ENCODE measurements at regions not wholly inside any gene's neighbourhood (a gene's known extent, or its start where the extent isn't known, plus 50 kb on each side); places are given as distances from the start of the nearest gene placed in this dataset.

- no peak for TF ChIP-seq POLR2A (IDR thresholded peaks at IDR 0.05)
- TF ChIP-seq CTCF (IDR thresholded peaks at IDR 0.05): no peak
Observed at GRCh38 chr2:146853741-146854444, 990.9 kb upstream of the ACVR2A start.

Measured in suprapubic skin (tissue), 3 donors.